HuH-7.5 (cell line): ENCODE measurements at regions not wholly inside any gene's neighbourhood (a gene's known extent, or its start where the extent isn't known, plus 50 kb on each side); places are given as distances from the start of the nearest gene placed in this dataset.

Experiments
- DNase-seq: peaks from one replicate; pipeline ENCODE4 v3.0.0; 2011; ENCODE audit warnings: low spot score

GRCh38 chr6:56767892-56768531 is 125.3 kb upstream of the DST start:
- no peak for DNase-seq

DNA sequence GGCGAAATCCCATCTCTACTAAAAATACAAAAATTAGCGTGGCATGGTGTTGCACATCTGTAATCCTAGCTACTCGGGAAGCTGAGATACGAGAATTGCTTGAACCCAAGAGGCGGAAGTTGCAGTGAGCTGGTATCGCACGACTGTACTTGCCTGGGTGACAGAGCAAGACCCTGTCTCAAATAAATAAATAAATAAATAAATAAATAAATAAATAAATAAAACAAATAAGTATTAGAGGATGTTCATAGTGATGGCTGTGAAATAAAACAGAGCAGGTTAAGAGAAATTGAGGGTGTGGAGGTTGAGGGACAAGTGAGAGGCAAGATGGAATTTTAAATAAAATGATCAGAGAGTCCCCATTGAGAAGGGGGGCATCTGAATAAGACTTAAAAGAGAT is 124.7 kb upstream of the DST start:
- no peak for DNase-seq

- no peak for DNase-seq
Measured at GRCh38 chr6:56766806-56767178, 124.1 kb upstream of the DST start.

GRCh38 chr6:56766139-56766805 is 123.6 kb upstream of the DST start:
- no peak for DNase-seq

- DNase-seq, result no peak
Measured at GRCh38 chr6:56765494-56765893, 122.8 kb upstream of the DST start.

DNA sequence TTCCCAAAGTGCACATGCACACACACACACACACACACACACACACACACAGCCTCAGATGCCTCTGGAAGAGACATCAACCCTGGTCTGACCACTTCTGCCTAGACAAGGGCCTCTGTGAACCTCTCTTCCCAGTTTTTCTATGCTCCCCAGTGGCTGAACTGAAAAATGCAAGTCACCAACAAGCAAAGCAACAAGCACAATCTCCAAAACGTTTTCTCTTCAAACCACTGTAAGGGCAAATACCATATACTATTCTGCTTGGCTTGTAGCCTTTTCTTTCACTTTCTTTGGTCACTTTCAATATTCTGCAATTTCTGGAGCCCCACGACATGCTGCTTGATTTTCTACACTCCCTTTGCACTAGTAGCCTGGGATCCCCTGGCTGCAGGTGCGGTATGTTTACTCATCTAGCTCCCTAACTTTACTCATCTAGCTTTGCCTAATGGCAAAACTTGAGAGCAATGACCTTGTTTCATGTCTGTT is 121.4 kb upstream of the DST start:
- peak; percentile 24 for DNase-seq

DNA sequence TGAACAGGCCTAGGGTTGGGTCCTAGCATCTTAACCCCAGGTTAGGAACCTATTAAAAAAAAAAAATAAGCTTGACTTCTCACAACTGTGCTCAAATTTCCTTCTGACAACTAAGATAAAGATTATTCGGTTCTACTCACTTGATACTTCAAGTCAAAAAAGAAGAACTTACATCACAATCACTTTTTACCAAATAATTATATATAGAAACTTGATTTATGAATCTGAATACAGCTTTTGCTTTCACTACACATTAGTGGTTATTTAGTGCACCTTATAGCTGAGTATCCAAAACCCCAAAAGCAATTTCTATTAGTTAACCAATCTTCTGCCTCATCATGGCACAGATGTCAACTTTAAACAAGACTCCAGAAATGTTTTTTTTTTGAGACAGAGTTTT is 119.0 kb upstream of the DST start:
- DNase-seq, result no peak

- no peak for DNase-seq
Measured at GRCh38 chr6:56760842-56761241, 118.2 kb upstream of the DST start.

GRCh38 chr6:56759521-56759920 is 116.8 kb upstream of the DST start:
- no peak for DNase-seq

- DNase-seq, result no peak
Measured at GRCh38 chr6:56758553-56758952, 115.9 kb upstream of the DST start.

- no peak for DNase-seq
Measured at GRCh38 chr6:56758120-56758519, 115.4 kb upstream of the DST start.

- no peak for DNase-seq
Measured at GRCh38 chr6:56757588-56757984, 114.9 kb upstream of the DST start.

DNA sequence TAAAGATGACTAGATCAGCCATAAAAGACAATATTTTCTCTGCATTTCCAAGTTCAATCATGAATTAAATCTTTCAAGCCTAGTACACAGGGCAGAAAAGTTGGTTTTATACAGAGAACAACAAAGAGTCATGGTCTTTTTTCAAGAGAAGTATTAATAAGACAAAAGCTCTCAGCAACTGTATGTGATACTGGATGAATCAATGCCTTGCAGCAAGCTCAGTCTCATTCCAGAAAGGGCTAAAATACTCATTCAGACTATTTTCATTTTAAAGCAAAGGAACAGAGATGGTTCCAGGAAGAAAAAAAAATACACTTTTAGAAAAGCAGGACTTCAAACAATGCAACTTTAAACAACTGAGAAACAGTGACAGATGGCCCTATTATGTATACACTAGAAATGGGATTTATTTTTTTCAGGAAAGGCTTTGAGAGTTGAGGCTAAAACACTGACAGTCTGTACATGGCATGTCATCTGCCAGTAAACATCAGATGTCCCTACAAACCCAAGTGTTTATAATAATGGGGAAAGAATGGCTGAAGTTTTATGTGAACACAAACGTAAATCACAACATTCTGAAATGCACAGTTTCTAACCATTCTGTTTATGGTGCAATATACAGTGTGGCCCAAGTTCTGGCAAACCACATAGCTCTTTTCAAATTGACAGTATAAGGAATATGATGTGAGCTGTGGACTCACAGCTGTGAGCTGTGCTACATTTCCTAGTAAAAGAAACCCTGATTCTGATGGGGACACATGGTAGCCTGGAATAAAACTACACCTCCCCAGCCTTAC is 114.3 kb upstream of the DST start:
- DNase-seq, result no peak

- no peak for DNase-seq
Measured at GRCh38 chr6:56756219-56756789, 113.6 kb upstream of the DST start.

- no peak for DNase-seq
Measured at GRCh38 chr6:56755040-56755439, 112.4 kb upstream of the DST start.

GRCh38 chr6:56753811-56754210 is 111.1 kb upstream of the DST start:
- no peak for DNase-seq

DNA sequence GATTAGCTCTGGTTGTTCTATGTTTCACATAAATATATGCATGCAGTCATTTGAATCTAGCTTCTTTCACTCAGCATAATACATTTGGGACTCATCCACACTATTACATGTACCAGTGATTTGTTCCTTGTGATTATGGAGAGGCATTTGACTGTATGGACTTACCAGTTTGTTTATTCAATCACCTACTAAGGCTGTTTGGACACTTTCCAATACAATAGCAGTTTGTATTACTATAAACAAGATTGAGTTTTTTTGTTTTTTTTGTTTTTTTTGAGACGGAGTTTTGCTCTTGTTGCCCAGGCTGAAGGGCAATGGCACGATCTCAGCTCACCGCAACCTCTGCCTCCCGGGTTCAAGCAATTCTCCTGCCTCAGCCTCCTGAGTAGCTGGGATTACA is 109.8 kb upstream of the DST start:
- DNase-seq, result no peak

DNA sequence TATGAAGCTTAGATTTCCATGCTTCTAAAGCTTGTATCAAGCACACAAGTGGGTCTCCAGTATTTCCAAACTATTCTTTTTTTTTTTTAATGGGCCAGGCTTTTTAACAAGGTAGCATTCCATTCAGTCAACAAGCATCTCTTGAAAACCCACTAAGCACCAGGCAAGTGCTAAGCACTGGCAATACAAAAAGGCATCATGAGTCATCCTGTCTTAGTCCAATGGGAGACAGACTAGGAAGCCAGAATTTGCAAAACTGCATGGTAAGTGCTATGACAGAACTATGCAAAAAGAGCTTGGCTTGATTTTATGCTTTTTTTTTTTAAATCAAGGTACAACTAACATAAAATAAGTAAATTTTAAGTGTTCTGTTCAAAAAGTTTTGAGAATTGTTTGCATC is 109.3 kb upstream of the DST start:
- DNase-seq, result no peak

DNA sequence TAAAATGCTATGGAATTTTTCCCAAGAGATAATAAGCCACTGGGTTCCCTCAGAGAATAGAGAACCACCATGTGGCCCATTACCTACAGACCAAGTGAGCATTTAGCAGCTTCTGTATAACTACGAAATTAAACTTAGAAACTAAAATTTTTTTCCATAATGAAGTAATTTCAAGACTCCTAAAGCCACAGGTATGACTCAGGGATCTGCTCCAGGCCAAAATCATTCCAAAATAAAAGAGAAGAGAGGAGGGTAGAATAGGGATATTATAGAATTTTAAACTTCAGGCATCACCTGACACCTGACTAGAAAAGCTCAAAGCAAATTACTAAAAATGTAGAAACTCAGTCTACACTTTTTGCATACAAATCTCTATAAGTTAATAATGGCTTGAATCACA is 108.9 kb upstream of the DST start:
- DNase-seq, result no peak

DNA sequence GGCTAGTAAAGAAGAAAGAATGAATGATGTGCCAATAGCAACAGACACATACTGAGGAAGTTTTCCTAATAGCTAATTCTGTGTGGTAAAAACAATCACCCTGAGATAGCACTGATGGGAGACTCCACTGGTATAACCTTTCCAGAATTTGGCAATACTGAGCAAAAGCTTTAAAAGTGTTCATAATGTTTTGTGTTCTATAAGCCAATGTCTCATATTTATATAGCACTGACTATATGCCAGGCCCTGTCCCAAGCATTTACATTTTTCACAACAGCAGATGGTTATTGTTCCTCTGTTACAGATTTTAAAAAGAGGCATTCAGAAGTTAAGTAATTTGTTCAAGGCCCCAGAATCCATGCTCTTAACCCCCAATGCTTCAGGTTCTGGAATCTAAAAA is 108.0 kb upstream of the DST start:
- DNase-seq, result no peak

DNA sequence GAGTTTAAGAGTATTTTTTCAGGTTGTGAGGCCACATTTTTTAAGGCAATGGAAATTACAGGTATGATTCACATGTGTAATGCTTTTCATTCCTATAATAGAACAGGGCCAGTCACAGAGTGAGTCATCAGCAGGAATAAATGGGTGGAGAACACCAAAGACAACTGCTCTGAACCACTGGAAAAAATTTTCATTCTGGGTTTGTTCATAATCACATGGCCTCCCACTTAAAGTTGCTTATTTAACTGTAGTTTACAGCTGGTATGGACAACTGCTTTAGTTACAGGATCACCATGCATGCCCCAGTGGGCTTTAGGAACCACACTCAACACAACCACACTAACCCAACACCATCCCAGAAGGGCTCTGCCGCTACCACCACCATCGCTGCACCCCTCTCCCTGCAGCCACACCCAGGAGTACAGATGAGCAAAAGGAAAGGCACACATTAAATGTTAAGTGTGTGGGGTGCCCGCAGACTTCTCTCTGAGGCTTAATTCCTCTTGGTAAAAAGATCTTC is 107.0 kb upstream of the DST start:
- DNase-seq, result no peak

- DNase-seq, result no peak
Measured at GRCh38 chr6:56746767-56747504, 104.2 kb upstream of the DST start.
